ENCODE measurements at regions not wholly inside any gene's neighbourhood (a gene's known extent, or its start where the extent isn't known, plus 50 kb on each side); places are given as distances from the start of the nearest gene placed in this dataset.

- ChIA-PET POLR2A (no interaction called here), CTCF (no interaction called here)
- DNase-seq, result no peak
- Histone ChIP-seq H3K36me3 (ENCODE audit: control insufficient read depth, insufficient read depth, low read length) (no peaks in the 10 kb centered on the region), H3K27me3 (replicated peaks; ENCODE audit: control insufficient read depth, insufficient read depth, low read length) (no peaks in the 10 kb centered on the region; the same call in none of the 2 replicates), H3K4me1 (no peaks in the 10 kb centered on the region), H3K9me3 (no peaks in the 10 kb centered on the region), H3K4me3 (ENCODE audit: low read depth, low read length) (no peak overlapping the region)
- Mint-ChIP-seq H3K4me3 (ENCODE audit: unreplicated experiment) (no peak overlapping the region), H3K36me3 (ENCODE audit: insufficient read depth, unreplicated experiment) (no peaks in the 10 kb centered on the region), H3K4me1 (ENCODE audit: low read depth, unreplicated experiment) (no peaks in the 10 kb centered on the region), H3K9me3 (ENCODE audit: unreplicated experiment) (no peaks in the 10 kb centered on the region), H3K27me3 (ENCODE audit: insufficient read depth, unreplicated experiment) (peaks cover 15% of the 10 kb centered on the region), H3K27ac (ENCODE audit: unreplicated experiment) (no peak overlapping the region)
- no peak for TF ChIP-seq CTCF (IDR thresholded peaks at IDR 0.05; ENCODE audit: insufficient read depth in 1 of 2, low read depth in 1 of 2, low read length in 1 of 2, severe bottlenecking in 1 of 2, unreplicated experiment in 1 of 2)
- no TSS peak for BruUV-seq (replicated peaks)
- intact Hi-C loops (cut with micrococcal nuclease; ENCODE audit: unreplicated experiment), result no loop called here
These were observed 178.9 kb downstream of the RPIA start for GRCh38 chr2:88870267-88870839.

GRCh38 chr2:88871336-88871735 lies 179.9 kb downstream of the RPIA start:
- no peaks in the 10 kb centered on the region for H3K36me3 ChIP-seq (ENCODE audit: control insufficient read depth, insufficient read depth, low read length)
- H3K9me3 ChIP-seq, result no peaks in the 10 kb centered on the region
- H3K9me3 Mint-ChIP-seq (ENCODE audit: unreplicated experiment), result no peaks in the 10 kb centered on the region
- DNase-seq, result no peak
- H3K4me1 ChIP-seq, result no peaks in the 10 kb centered on the region
- peaks cover 15% of the 10 kb centered on the region for H3K27me3 Mint-ChIP-seq (ENCODE audit: insufficient read depth, unreplicated experiment)
- intact Hi-C loops (cut with micrococcal nuclease; ENCODE audit: unreplicated experiment), result no loop called here
- no peaks in the 10 kb centered on the region for H3K4me1 Mint-ChIP-seq (ENCODE audit: low read depth, unreplicated experiment)
- no peak for TF ChIP-seq CTCF (IDR thresholded peaks at IDR 0.05; ENCODE audit: insufficient read depth in 1 of 2, low read depth in 1 of 2, low read length in 1 of 2, severe bottlenecking in 1 of 2, unreplicated experiment in 1 of 2)
- no peaks in the 10 kb centered on the region; the same call in 1 of the 2 replicates for H3K27me3 ChIP-seq (replicated peaks; ENCODE audit: control insufficient read depth, insufficient read depth, low read length)
- H3K36me3 Mint-ChIP-seq (ENCODE audit: insufficient read depth, unreplicated experiment), result no peaks in the 10 kb centered on the region
- ChIA-PET CTCF (no interaction called here), POLR2A (no interaction called here)
- H3K4me3 Mint-ChIP-seq (ENCODE audit: unreplicated experiment), result no peak overlapping the region
- no peak overlapping the region for H3K4me3 ChIP-seq (ENCODE audit: low read depth, low read length)
- no TSS peak for BruUV-seq (replicated peaks)
- H3K27ac Mint-ChIP-seq (ENCODE audit: unreplicated experiment), result no peak overlapping the region

GRCh38 chr2:88873620-88874019 lies 182.1 kb downstream of the RPIA start:
- ChIA-PET CTCF (no interaction called here), POLR2A (no interaction called here)
- DNase-seq, result no peak
- H3K9me3 ChIP-seq, result no peaks in the 10 kb centered on the region
- Mint-ChIP-seq H3K4me3 (ENCODE audit: unreplicated experiment) (no peak overlapping the region), H3K9me3 (ENCODE audit: unreplicated experiment) (no peaks in the 10 kb centered on the region), H3K27me3 (ENCODE audit: insufficient read depth, unreplicated experiment) (peaks cover 15% of the 10 kb centered on the region), H3K36me3 (ENCODE audit: insufficient read depth, unreplicated experiment) (no peaks in the 10 kb centered on the region), H3K4me1 (ENCODE audit: low read depth, unreplicated experiment) (no peaks in the 10 kb centered on the region), H3K27ac (ENCODE audit: unreplicated experiment) (no peak overlapping the region)
- H3K4me3 ChIP-seq (ENCODE audit: low read depth, low read length), result no peak overlapping the region
- H3K27me3 ChIP-seq (replicated peaks; ENCODE audit: control insufficient read depth, insufficient read depth, low read length), result no peaks in the 10 kb centered on the region; the same call in 1 of the 2 replicates
- H3K36me3 ChIP-seq (ENCODE audit: control insufficient read depth, insufficient read depth, low read length), result no peaks in the 10 kb centered on the region
- H3K4me1 ChIP-seq, result no peaks in the 10 kb centered on the region
- no TSS peak for BruUV-seq (replicated peaks)
- intact Hi-C loops (cut with micrococcal nuclease; ENCODE audit: unreplicated experiment), result loop anchor here (1.0 to 2.0 kb wide), 3 partner anchors 41 to 133 kb away; no protein-coding TSS in a partner anchor
- no peak for TF ChIP-seq CTCF (IDR thresholded peaks at IDR 0.05; ENCODE audit: insufficient read depth in 1 of 2, low read depth in 1 of 2, low read length in 1 of 2, severe bottlenecking in 1 of 2, unreplicated experiment in 1 of 2)
